Anterior cingulate cortex (tissue), 58 donors: ENCODE measurements at regions not wholly inside any gene's neighbourhood (a gene's known extent, or its start where the extent isn't known, plus 50 kb on each side); places are given as distances from the start of the nearest gene placed in this dataset.
"Not testable (repeated sequence)": the region's sequence is repeated elsewhere in the genome, so short reads cannot be mapped to it uniquely, and the experiment has no call there.

Experiments
- DNase-seq, 58 donors: peaks; one replicate each; lab custom pipeline; 2025; lab: John Stamatoyannopoulos, UW

- no peak for DNase-seq
Measured at GRCh38 chr6:10343320-10343719, 71.6 kb downstream of the TFAP2A start.

GRCh38 chr6:10341605-10342004, 73.3 kb downstream of the TFAP2A start:
- DNase-seq, result no peak

GRCh38 chr6:10338151-10338550, 76.7 kb downstream of the TFAP2A start:
- DNase-seq, result no peak

- not testable (repeated sequence) for DNase-seq
Measured at GRCh38 chr6:10337376-10337775, 77.5 kb downstream of the TFAP2A start.

- DNase-seq, result no peak
Measured at GRCh38 chr6:10332111-10332510, 82.8 kb downstream of the TFAP2A start.

GRCh38 chr6:10331334-10331968, 83.4 kb downstream of the TFAP2A start:
- DNase-seq, result no peak

GRCh38 chr6:10330515-10330914, 84.4 kb downstream of the TFAP2A start:
- no peak for DNase-seq

- DNase-seq, result no peak
Measured at GRCh38 chr6:10323018-10323417, 91.9 kb downstream of the TFAP2A start.

- no peak for DNase-seq
Measured at GRCh38 chr6:10320291-10320690, 94.6 kb downstream of the TFAP2A start.

- DNase-seq, result peak in 52 of 58 donors; percentile 3 to 88 (median 52)
Measured at GRCh38 chr6:10316373-10316721, 98.5 kb downstream of the TFAP2A start.

- peak in 3 of 58 donors; percentile 18 to 44 (median 44) for DNase-seq
Measured at GRCh38 chr6:10315658-10316372, 99.1 kb downstream of the TFAP2A start.

- DNase-seq, result peak in 2 of 58 donors; percentile 3 to 7
Measured at GRCh38 chr6:10315034-10315433, 99.8 kb downstream of the TFAP2A start.

GRCh38 chr6:10314163-10314955, 100.5 kb downstream of the TFAP2A start:
- no peak for DNase-seq

GRCh38 chr6:10313799-10314162, 101.1 kb downstream of the TFAP2A start:
- no peak for DNase-seq

- DNase-seq, result no peak
Measured at GRCh38 chr6:10312445-10312844, 102.4 kb downstream of the TFAP2A start.

- not testable (repeated sequence) for DNase-seq
Measured at GRCh38 chr6:10311546-10312405, 103.1 kb downstream of the TFAP2A start.

- no peak for DNase-seq
Measured at GRCh38 chr6:10310826-10311225, 104.0 kb downstream of the TFAP2A start.

GRCh38 chr6:10310330-10310653, 104.6 kb downstream of the TFAP2A start:
- no peak for DNase-seq

- DNase-seq, result no peak
Measured at GRCh38 chr6:10309457-10310329, 105.2 kb downstream of the TFAP2A start.

GRCh38 chr6:10307476-10307875, 107.4 kb downstream of the TFAP2A start:
- no peak for DNase-seq
